Activated T-cell treated with anti-CD3 and anti-CD28 coated beads, Interleukin-2, amount 50 U/mL, for 1 hour (primary cell): ENCODE measurements at regions not wholly inside any gene's neighbourhood (a gene's known extent, or its start where the extent isn't known, plus 50 kb on each side); places are given as distances from the start of the nearest gene placed in this dataset.

Experiments used
- DNase-seq: peaks from one replicate; pipeline ENCODE4 v3.0.0-alpha.2; 2020

DNA sequence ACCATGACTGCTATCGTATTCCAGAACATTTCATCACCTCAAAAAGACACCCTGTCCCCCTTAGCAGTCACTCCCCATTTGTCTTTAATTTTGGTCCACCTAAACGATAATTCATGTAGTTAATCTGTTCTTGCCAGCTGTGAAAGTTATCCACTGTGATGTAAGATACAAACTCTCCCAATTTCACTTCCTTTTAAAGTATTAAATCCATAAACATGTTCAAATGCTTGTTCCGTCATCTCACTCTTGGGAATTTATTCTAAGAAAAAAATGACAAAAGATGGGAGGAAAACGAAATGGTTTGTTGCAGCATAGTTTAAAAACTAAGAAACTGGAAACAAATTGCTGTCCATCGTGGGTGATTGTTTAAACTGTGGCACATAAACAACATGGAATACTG is 53.7 kb upstream of the IRF2 start:
- DNase-seq: no peak

DNA sequence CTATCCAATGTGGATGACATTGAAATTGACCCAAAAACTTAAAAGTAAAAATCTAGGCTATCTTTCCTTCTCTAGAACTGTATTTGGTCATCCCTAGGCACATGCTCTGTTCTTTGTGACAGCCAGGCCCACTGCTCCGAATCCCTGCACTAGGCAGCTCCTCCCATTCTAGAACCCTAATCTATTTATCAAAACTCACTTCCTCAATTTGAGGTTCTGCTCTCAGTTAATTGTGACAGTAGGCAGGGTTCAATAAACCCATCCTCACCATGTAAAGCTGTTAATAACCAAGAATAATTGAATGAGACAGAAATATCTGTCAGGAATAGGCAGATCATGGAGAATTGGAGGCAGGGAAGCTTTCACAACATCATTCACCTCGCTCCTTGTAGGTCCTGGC is 51.9 kb upstream of the IRF2 start:
- DNase-seq: no peak
